ENCODE measurements at regions not wholly inside any gene's neighbourhood (a gene's known extent, or its start where the extent isn't known, plus 50 kb on each side); places are given as distances from the start of the nearest gene placed in this dataset.

DNA sequence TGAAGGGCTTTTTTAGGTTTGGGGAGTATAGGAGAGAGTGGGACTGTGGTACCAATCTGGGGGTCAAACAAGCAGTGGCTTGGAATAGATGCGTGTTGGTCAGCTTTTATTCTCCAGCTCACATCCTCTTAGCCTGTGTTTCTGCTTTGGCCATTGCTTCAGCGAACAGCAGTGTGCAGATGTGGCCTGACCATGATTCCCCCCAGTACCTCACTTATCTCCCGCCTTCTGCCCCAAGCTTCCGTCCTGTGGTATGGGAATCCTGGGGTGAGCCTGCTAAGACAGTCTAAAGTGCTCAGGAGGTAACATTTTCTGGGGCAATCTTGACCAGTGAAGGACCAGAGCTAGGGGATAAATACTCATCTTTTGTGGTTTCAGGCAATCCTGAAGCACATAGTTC is 84.9 kb upstream of the TNP1 start:
- TF ChIP-seq, protein P1, sequence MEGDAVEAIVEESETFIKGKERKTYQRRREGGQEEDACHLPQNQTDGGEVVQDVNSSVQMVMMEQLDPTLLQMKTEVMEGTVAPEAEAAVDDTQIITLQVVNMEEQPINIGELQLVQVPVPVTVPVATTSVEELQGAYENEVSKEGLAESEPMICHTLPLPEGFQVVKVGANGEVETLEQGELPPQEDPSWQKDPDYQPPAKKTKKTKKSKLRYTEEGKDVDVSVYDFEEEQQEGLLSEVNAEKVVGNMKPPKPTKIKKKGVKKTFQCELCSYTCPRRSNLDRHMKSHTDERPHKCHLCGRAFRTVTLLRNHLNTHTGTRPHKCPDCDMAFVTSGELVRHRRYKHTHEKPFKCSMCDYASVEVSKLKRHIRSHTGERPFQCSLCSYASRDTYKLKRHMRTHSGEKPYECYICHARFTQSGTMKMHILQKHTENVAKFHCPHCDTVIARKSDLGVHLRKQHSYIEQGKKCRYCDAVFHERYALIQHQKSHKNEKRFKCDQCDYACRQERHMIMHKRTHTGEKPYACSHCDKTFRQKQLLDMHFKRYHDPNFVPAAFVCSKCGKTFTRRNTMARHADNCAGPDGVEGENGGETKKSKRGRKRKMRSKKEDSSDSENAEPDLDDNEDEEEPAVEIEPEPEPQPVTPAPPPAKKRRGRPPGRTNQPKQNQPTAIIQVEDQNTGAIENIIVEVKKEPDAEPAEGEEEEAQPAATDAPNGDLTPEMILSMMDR (IDR thresholded peaks at IDR 0.05): no peak
- no peak for TF ChIP-seq POLR2A (IDR thresholded peaks at IDR 0.05)
